ENCODE measurements at regions not wholly inside any gene's neighbourhood (a gene's known extent, or its start where the extent isn't known, plus 50 kb on each side); places are given as distances from the start of the nearest gene placed in this dataset.

DNA sequence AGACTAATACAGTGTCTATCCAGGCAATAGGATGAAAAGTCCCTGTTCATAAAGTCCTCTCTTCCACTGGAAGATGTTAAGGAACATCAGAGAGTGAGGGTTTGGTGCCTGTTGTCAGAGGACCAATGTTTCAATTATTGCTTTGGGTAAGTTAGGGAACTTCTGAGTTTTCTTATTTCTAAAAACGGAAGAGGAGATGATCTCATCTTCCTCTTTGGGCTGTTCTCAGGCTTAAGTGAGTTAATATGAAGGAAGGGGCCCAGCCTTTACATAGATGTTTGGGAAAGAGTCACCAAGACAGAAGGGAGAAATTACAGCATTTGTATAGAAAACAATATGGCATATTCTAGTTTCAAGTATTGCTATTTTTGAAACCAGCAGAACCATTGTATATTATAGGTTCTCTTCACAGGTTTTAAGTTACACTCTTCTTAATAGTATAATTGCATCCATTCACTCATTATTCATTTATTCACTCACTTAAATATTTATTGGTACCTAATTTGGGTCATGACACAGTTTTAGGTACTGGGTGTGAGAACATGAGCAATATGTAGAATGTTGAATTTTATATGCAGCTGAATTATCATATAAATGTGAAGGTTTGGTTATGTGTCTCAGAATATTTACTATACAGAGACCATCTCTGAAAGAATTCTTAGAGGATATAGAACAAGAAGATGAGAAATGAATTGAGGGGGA is 68.5 kb upstream of the LRIG3 start:
- DNase-seq (no peak), ATAC-seq (no peak)

- DNase-seq: no peak
- ATAC-seq: no peak
Measured at GRCh38 chr12:58981961-58982360, 61.7 kb upstream of the LRIG3 start.

DNA sequence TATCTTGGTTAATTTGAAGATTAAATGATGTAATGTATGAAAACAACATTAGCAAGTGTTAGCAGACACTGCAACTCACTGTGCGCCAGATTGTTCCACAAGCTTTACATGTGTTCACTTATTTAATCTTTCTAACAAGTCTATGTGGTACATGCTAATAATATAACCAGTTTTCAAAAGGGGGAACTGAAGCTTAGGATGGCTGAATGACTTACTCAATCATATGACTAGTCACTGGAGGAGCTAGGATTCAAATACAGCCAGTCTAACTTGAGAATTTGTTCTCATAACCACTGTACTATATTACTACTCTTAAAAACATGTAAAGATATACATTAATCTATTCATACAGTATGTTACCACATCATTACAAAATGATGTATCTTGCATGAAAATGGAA is 60.5 kb upstream of the LRIG3 start:
- no peak for ATAC-seq
- no peak for DNase-seq

DNA sequence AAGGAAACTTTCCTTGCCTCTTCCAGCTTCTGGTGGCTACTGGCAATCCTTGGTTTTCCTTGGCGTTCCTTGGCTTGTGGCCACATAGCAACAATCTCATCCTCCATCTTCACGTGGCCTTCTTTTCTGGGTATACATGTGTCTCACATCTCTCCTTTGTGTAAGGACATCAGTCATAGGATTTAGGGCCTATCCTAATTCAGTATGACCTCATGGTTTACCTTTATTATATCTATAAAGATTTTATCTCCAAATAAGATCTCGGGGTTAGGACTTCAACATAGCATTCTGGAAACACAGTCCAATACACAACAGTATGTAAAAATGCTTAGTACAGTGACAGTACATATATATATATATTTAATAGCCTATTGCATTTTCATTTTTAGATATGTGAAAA is 58.4 kb upstream of the LRIG3 start:
- ATAC-seq: no peak
- no peak for DNase-seq

DNA sequence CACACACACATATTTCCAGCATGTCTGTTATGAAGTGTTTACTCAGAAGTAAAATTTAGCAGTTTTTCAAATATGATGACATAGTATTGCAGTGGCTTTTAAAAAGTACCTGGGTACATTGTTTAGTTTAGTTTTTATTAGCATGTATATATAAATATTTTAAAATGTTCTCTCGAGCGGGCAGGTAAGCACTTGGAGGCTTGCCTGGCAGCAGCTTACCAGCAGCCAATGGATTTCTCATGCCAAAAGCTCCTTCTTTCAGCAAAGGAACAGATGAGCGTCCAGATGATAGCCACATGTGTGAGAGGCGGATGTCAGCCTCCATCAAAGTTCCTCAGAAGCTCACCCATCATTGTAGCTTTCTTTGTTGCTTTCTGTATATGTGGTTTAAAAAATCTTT is 57.2 kb upstream of the LRIG3 start:
- DNase-seq: no peak
- ATAC-seq: no peak

GRCh38 chr12:58976146-58976545 is 55.8 kb upstream of the LRIG3 start:
- ATAC-seq (no peak), DNase-seq (no peak)

All from stimulated activated naive CD8-positive, alpha-beta T cell treated with anti-CD3 and anti-CD28 coated beads, Interleukin-15, Interleukin-2, amounts not matched to agents 100 U/mL and 50 U/mL, for 24 hours (primary cell).